ENCODE measurements at regions not wholly inside any gene's neighbourhood (a gene's known extent, or its start where the extent isn't known, plus 50 kb on each side); places are given as distances from the start of the nearest gene placed in this dataset.

DNA sequence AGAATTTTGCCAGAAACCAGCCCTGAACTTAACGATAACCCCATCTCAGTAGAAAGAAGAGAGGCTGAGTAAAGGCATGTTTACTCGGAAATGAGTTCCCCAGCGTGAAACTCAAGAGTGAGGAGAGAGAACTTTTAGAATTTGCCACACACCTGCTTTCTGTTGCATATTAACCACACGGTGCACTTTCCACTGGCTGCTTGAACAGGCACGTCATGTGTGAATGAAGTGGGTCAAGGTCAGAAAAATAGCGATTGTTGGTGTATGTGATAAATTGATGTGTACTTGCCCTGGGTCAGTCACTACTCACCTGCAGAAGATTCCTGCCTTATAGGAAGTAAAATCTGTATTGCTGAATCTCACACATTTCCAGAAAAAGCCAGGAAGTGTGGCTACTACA, 395.7 kb downstream of the TRIML1 start:
- H3K27me3 Mint-ChIP-seq, result no peaks in the 10 kb centered on the region
- H3K4me1 Mint-ChIP-seq (ENCODE audit: low read depth), result no peaks in the 10 kb centered on the region
- no peaks in the 10 kb centered on the region for H3K36me3 Mint-ChIP-seq (ENCODE audit: low read depth)
- TF ChIP-seq, protein P1, sequence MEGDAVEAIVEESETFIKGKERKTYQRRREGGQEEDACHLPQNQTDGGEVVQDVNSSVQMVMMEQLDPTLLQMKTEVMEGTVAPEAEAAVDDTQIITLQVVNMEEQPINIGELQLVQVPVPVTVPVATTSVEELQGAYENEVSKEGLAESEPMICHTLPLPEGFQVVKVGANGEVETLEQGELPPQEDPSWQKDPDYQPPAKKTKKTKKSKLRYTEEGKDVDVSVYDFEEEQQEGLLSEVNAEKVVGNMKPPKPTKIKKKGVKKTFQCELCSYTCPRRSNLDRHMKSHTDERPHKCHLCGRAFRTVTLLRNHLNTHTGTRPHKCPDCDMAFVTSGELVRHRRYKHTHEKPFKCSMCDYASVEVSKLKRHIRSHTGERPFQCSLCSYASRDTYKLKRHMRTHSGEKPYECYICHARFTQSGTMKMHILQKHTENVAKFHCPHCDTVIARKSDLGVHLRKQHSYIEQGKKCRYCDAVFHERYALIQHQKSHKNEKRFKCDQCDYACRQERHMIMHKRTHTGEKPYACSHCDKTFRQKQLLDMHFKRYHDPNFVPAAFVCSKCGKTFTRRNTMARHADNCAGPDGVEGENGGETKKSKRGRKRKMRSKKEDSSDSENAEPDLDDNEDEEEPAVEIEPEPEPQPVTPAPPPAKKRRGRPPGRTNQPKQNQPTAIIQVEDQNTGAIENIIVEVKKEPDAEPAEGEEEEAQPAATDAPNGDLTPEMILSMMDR (IDR thresholded peaks at IDR 0.05), result no peak
- ChIA-PET CTCF (no interaction called here), POLR2A (no interaction called here)
- Histone ChIP-seq H3K36me3 (ENCODE audit: insufficient read depth, low read length) (no peaks in the 10 kb centered on the region), H3K27ac (ENCODE audit: low read depth in 1 of 2, low read length in 2 of 2) (no peak overlapping the region), H3K27me3 (ENCODE audit: control insufficient read depth in 1 of 2, insufficient read depth in 2 of 2, low read length in 2 of 2) (no peaks in the 10 kb centered on the region), H3K4me3 (ENCODE audit: low read length) (no peak overlapping the region), H3K9me3 (ENCODE audit: control insufficient read depth in 1 of 2, insufficient read depth in 1 of 2, low read length in 2 of 2) (peaks cover 0 to 14% of the 10 kb centered on the region in 2 experiments), H3K4me1 (ENCODE audit: insufficient read depth, low read length) (no peaks in the 10 kb centered on the region)
- no peak for DNase-seq
- no peak overlapping the region for H3K4me3 Mint-ChIP-seq
- ATAC-seq (ENCODE audit: poor library complexity), result no peak
- H3K27ac Mint-ChIP-seq, result no peak overlapping the region
- intact Hi-C loops (cut with DNase I, micrococcal nuclease), result no loop called here
- H3K9me3 Mint-ChIP-seq, result peaks cover 23% of the 10 kb centered on the region

DNA sequence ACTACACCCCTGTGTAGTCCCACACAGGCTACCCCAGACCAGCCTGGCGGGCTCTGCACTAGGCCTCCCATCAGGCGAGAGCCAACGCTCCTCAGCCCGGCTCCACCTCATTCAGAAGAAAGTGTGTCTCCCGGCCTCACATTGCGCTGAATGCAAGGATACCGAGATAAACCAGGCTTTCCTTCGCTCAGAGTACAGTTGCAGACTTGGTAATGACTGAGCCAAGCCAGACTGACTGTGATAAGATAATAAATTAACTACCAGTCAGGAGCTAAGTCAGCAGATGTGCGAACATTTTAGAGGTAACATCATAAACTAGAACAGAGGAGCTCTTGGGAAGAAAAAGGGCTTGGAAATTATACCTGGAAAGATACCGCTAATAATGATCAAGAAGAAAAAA, 397.6 kb downstream of the TRIML1 start:
- no peak overlapping the region for H3K27ac Mint-ChIP-seq
- DNase-seq (no peak), ATAC-seq (ENCODE audit: poor library complexity) (no peak)
- no peaks in the 10 kb centered on the region for H3K4me1 ChIP-seq (ENCODE audit: insufficient read depth, low read length)
- intact Hi-C loops (cut with DNase I, micrococcal nuclease), result no loop called here
- H3K9me3 ChIP-seq (ENCODE audit: control insufficient read depth in 1 of 2, insufficient read depth in 1 of 2, low read length in 2 of 2), result peaks cover 0 to 10% of the 10 kb centered on the region in 2 experiments
- H3K4me1 Mint-ChIP-seq (ENCODE audit: low read depth), result no peaks in the 10 kb centered on the region
- peaks cover 18% of the 10 kb centered on the region for H3K9me3 Mint-ChIP-seq
- H3K27me3 ChIP-seq (ENCODE audit: control insufficient read depth in 1 of 2, insufficient read depth in 2 of 2, low read length in 2 of 2), result no peaks in the 10 kb centered on the region
- no peaks in the 10 kb centered on the region for H3K27me3 Mint-ChIP-seq
- H3K36me3 ChIP-seq (ENCODE audit: insufficient read depth, low read length), result no peaks in the 10 kb centered on the region
- ChIA-PET POLR2A (no interaction called here), CTCF (no interaction called here)
- no peak overlapping the region for H3K4me3 Mint-ChIP-seq
- no peaks in the 10 kb centered on the region for H3K36me3 Mint-ChIP-seq (ENCODE audit: low read depth)
- no peak overlapping the region for H3K4me3 ChIP-seq (ENCODE audit: low read length)
- TF ChIP-seq, protein P1 (IDR thresholded peaks at IDR 0.05), result no peak
- H3K27ac ChIP-seq (ENCODE audit: low read depth in 1 of 2, low read length in 2 of 2), result no peak overlapping the region

DNA sequence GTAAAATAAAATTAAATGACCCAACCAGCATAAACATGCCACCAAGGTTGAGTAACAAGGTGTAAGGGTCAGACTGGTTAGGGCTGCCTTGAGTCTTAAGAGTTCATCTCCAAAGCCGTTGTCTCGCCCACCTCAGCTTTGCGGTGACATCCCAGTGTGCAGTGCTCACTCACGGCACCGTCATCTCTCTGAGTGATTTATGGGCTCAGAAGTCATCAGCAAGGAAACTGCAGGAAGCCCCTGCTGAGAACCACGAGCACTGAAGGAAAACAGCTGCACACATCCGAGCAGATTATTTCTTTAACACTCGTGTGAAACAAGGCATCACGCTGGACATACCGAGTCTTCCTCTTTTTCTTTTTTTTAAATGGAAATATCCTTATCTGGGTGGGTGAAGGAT, 411.1 kb downstream of the TRIML1 start:
- Histone ChIP-seq H3K27ac (ENCODE audit: low read depth in 1 of 2, low read length in 2 of 2) (no peak overlapping the region), H3K4me1 (ENCODE audit: insufficient read depth, low read length) (no peaks in the 10 kb centered on the region), H3K9me3 (ENCODE audit: control insufficient read depth in 1 of 2, insufficient read depth in 1 of 2, low read length in 2 of 2) (peaks cover 3 to 16% of the 10 kb centered on the region in 2 experiments), H3K36me3 (ENCODE audit: insufficient read depth, low read length) (no peaks in the 10 kb centered on the region), H3K27me3 (ENCODE audit: control insufficient read depth in 1 of 2, insufficient read depth in 2 of 2, low read length in 2 of 2) (no peaks in the 10 kb centered on the region), H3K4me3 (ENCODE audit: low read length) (no peak overlapping the region)
- TF ChIP-seq, protein P1 (IDR thresholded peaks at IDR 0.05), result no peak
- Mint-ChIP-seq H3K27me3 (no peaks in the 10 kb centered on the region), H3K9me3 (peaks cover 10% of the 10 kb centered on the region), H3K4me1 (ENCODE audit: low read depth) (no peaks in the 10 kb centered on the region), H3K4me3 (no peak overlapping the region), H3K27ac (no peak overlapping the region), H3K36me3 (ENCODE audit: low read depth) (no peaks in the 10 kb centered on the region)
- intact Hi-C loops (cut with DNase I, micrococcal nuclease), result no loop called here
- ChIA-PET POLR2A (no interaction called here), CTCF (no interaction called here)
- DNase-seq (no peak), ATAC-seq (ENCODE audit: poor library complexity) (no peak)

All from CD4-positive, alpha-beta T cell (primary cell).